ENCODE measurements at regions not wholly inside any gene's neighbourhood (a gene's known extent, or its start where the extent isn't known, plus 50 kb on each side); places are given as distances from the start of the nearest gene placed in this dataset.

DNA sequence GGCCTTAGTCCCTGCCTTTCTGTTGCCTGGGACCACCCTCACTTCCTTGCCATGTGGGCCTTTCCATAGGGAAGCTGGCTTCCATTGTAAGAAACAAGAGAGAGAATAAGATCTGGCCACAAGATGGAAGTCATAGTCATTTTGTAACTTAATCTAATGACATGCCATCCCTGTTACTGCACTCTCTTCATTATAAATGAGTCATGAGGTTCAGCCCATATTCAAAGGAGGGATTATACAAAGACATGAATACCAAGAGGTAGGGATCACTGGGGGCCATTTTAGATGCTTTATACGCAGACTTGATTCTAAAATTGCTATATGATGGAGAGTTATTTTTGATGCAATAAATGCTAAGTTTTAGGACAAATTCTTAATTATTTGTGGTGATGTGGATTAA is 75.2 kb upstream of the CELF2 start:
- H3K4me3 ChIP-seq (ENCODE audit: low read length in 2 of 2), result no peak overlapping the region
- 95% methylated on average over 1 of the region's 1 CpG for WGBS
- H3K36me3 ChIP-seq (ENCODE audit: control insufficient read depth in 2 of 2, insufficient read depth in 2 of 2, low read length in 1 of 2), result no peaks in the 10 kb centered on the region
- H3K4me1 ChIP-seq (ENCODE audit: control insufficient read depth in 2 of 2, insufficient read depth in 2 of 2, low read length in 2 of 2), result no peaks in the 10 kb centered on the region
- H3K9me3 ChIP-seq (ENCODE audit: control insufficient read depth in 2 of 2, insufficient read depth in 1 of 2, low read length in 1 of 2), result no peaks in the 10 kb centered on the region
- peaks cover 0 to 2% of the 10 kb centered on the region in 2 donors for H3K27me3 ChIP-seq (ENCODE audit: control insufficient read depth in 2 of 2, insufficient read depth in 1 of 2, low read length in 1 of 2)
- H3K27ac ChIP-seq (ENCODE audit: low read depth in 1 of 2, low read length in 1 of 2), result no peak overlapping the region
- no peak for DNase-seq (ENCODE audit: low read depth in 6 of 9, low spot score in 9 of 9)

DNA sequence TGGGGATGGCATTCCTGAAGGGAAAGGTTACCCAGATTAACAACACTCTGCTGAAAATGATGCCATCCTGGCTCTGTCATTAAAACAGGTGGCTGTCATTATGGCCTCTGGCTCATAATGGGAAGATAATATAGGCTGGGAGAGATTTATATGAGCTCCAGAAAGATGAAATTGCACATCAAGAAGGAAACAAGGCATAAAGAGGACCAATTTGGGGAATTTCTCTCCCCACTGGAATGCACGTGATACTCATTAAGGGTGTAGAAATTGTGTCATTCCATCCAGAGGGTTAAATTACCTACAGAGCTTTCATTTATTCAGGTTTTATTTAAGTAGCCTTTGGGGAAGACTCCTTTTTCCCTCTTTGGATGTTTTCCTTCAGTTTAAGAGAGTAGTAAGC is 71.6 kb upstream of the CELF2 start:
- 92% methylated on average over 1 of the region's 1 CpG for WGBS
- H3K4me3 ChIP-seq (ENCODE audit: low read length in 2 of 2), result no peak overlapping the region
- no peaks in the 10 kb centered on the region for H3K9me3 ChIP-seq (ENCODE audit: control insufficient read depth in 2 of 2, insufficient read depth in 1 of 2, low read length in 1 of 2)
- H3K36me3 ChIP-seq (ENCODE audit: control insufficient read depth in 2 of 2, insufficient read depth in 2 of 2, low read length in 1 of 2), result no peaks in the 10 kb centered on the region
- no peak overlapping the region for H3K27ac ChIP-seq (ENCODE audit: low read depth in 1 of 2, low read length in 1 of 2)
- no peak for DNase-seq (ENCODE audit: low read depth in 6 of 9, low spot score in 9 of 9)
- peaks cover 0 to 6% of the 10 kb centered on the region in 2 donors for H3K27me3 ChIP-seq (ENCODE audit: control insufficient read depth in 2 of 2, insufficient read depth in 1 of 2, low read length in 1 of 2)
- no peaks in the 10 kb centered on the region for H3K4me1 ChIP-seq (ENCODE audit: control insufficient read depth in 2 of 2, insufficient read depth in 2 of 2, low read length in 2 of 2)

DNA sequence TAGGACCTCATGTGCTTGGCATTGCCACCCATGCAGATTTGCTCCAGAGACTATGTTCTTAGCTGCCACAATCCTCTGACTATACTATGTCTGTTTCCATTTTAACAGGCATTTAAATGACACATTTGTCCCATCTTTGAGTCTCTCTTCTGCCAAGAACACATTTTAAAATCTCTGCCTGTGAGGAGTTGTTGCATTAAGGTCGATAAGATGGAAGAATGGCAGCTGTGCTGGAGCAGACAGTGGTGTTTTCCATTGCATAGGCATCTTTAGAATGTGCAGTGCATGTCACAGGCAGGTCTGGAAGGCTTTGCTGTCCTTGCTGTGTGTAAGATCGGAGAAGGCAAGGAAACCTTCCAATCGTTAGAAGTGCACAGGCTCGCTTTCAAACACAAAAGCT is 70.9 kb upstream of the CELF2 start:
- Histone ChIP-seq H3K27me3 (ENCODE audit: control insufficient read depth in 2 of 2, insufficient read depth in 1 of 2, low read length in 1 of 2) (peaks cover 0 to 6% of the 10 kb centered on the region in 2 donors), H3K36me3 (ENCODE audit: control insufficient read depth in 2 of 2, insufficient read depth in 2 of 2, low read length in 1 of 2) (no peaks in the 10 kb centered on the region), H3K4me1 (ENCODE audit: control insufficient read depth in 2 of 2, insufficient read depth in 2 of 2, low read length in 2 of 2) (no peaks in the 10 kb centered on the region), H3K4me3 (ENCODE audit: low read length in 2 of 2) (no peak overlapping the region), H3K9me3 (ENCODE audit: control insufficient read depth in 2 of 2, insufficient read depth in 1 of 2, low read length in 1 of 2) (no peaks in the 10 kb centered on the region), H3K27ac (ENCODE audit: low read depth in 1 of 2, low read length in 1 of 2) (no peak overlapping the region)
- 92% methylated on average over 4 of the region's 4 CpGs for WGBS
- DNase-seq (ENCODE audit: low read depth in 6 of 9, low spot score in 9 of 9), result no peak

DNA sequence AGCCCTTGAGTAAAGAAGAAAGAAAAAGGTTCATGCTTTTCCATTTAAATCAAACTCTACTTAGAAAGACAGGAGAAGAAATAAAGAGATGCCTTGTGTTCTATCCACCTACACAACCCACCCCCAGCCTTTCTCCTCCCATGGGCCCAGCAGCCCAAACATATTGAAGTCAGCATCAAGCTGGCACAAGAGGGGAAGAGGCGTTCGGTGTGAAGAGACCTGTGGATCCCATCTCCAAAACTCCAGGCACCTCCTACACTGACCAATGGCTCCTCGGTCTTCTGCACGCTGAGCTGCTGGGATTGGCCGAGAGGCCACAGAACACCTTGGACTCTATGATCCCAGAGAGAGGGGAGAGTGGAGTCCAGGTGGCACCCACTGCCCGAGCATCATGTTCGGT is 66.0 kb upstream of the CELF2 start:
- Histone ChIP-seq H3K4me3 (ENCODE audit: low read length in 2 of 2) (no peak overlapping the region), H3K36me3 (ENCODE audit: control insufficient read depth in 2 of 2, insufficient read depth in 2 of 2, low read length in 1 of 2) (no peaks in the 10 kb centered on the region), H3K9me3 (ENCODE audit: control insufficient read depth in 2 of 2, insufficient read depth in 1 of 2, low read length in 1 of 2) (no peaks in the 10 kb centered on the region), H3K27me3 (ENCODE audit: control insufficient read depth in 2 of 2, insufficient read depth in 1 of 2, low read length in 1 of 2) (peaks cover 0 to 4% of the 10 kb centered on the region in 2 donors), H3K27ac (ENCODE audit: low read depth in 1 of 2, low read length in 1 of 2) (no peak overlapping the region), H3K4me1 (ENCODE audit: control insufficient read depth in 2 of 2, insufficient read depth in 2 of 2, low read length in 2 of 2) (no peaks in the 10 kb centered on the region)
- no peak for DNase-seq (ENCODE audit: low read depth in 6 of 9, low spot score in 9 of 9)
- 98% methylated on average over 7 of the region's 7 CpGs for WGBS

DNA sequence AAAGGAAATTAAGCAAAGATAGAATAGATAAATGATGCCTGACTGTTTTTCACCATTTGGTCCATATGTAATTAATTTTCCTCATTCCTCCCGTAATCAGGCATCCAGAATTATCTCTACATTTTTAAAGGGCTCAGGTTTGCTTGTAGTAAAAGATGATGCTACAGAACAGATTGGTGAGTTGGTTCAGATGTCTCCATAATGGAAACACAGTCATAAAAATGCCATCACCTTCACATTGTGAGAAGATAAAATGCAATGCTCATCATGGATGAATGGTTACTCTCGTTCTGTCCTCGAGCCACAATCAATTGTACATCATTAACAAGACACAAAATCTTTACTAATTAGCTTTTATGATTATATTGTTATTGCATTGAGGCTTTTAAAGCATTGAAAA is 64.9 kb upstream of the CELF2 start:
- H3K27ac ChIP-seq (ENCODE audit: low read depth in 1 of 2, low read length in 1 of 2), result no peak overlapping the region
- H3K4me1 ChIP-seq (ENCODE audit: control insufficient read depth in 2 of 2, insufficient read depth in 2 of 2, low read length in 2 of 2), result no peaks in the 10 kb centered on the region
- H3K4me3 ChIP-seq (ENCODE audit: low read length in 2 of 2), result no peak overlapping the region
- DNase-seq (ENCODE audit: low read depth in 6 of 9, low spot score in 9 of 9), result no peak
- no peaks in the 10 kb centered on the region for H3K9me3 ChIP-seq (ENCODE audit: control insufficient read depth in 2 of 2, insufficient read depth in 1 of 2, low read length in 1 of 2)
- H3K36me3 ChIP-seq (ENCODE audit: control insufficient read depth in 2 of 2, insufficient read depth in 2 of 2, low read length in 1 of 2), result no peaks in the 10 kb centered on the region
- 96% methylated on average over 3 of the region's 3 CpGs for WGBS
- H3K27me3 ChIP-seq (ENCODE audit: control insufficient read depth in 2 of 2, insufficient read depth in 1 of 2, low read length in 1 of 2), result peaks cover 2 to 4% of the 10 kb centered on the region in 2 donors

DNA sequence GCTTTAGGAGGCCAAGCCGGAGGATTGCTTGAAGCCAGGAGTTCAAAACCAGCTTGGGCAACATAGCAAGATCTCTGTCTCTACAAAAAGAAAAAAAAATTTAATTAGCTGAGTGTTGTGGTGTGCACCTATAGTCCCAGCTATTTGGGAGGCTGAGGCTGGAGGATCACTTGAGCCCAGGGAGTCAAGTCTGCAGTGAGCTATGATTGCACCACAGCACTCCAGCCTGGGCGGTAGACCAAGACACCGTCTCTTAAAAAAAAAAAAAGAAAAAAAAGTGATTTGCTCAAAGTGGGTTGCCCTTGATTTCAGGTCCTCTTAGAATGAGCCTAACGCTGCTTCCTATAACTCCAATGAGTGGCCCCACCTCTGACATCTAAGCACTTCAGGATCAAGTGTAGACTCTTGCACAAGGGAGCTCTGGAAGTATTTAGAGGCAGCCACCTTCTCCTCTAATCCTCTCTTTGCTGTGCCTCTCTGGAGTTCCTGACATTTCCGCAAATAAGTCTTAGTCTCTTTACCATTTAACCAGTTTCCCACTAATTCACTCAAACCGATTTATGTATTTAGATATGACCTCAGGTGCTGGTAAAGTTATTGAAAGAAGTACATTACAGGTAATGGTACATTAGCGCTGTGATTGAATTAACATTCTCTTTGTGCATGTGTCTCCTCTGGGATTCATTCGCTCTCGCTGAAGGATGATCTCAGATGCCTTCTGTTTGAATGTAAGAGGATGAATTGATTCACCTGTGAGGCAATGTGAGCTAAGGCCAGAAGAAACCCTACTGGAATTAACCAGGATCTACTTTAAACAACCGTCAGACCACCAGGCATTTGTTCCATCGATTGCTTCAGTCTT is 60.8 kb upstream of the CELF2 start:
- DNase-seq (ENCODE audit: low read depth in 6 of 9, low spot score in 9 of 9), result no peak
- no peaks in the 10 kb centered on the region for H3K9me3 ChIP-seq (ENCODE audit: control insufficient read depth in 2 of 2, insufficient read depth in 1 of 2, low read length in 1 of 2)

DNA sequence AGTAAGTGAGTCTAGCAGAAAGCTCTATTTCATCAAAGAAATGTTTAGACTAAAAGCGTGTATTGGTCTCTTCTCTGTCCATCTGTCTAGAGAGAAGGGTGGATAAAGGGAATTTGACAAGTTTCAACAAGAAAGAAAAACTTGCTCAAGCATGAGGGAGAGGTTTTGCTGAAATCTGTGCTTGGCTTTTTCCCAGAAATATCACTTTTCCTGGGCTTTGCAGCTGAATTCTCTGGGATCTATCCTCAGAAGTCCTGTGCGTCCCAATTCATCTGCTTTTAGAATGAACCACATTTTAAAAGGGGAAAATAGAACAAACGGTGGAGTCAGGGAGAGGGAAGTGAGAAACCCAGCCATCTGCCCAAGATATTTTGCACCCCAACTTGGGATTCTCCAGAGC is 59.6 kb upstream of the CELF2 start:
- H3K4me3 ChIP-seq (ENCODE audit: low read length in 2 of 2), result no peak overlapping the region
- H3K4me1 ChIP-seq (ENCODE audit: control insufficient read depth in 2 of 2, insufficient read depth in 2 of 2, low read length in 2 of 2), result no peaks in the 10 kb centered on the region
- no peaks in the 10 kb centered on the region for H3K36me3 ChIP-seq (ENCODE audit: control insufficient read depth in 2 of 2, insufficient read depth in 2 of 2, low read length in 1 of 2)
- peaks cover 2 to 3% of the 10 kb centered on the region in 2 donors for H3K27me3 ChIP-seq (ENCODE audit: control insufficient read depth in 2 of 2, insufficient read depth in 1 of 2, low read length in 1 of 2)
- 92% methylated on average over 3 of the region's 3 CpGs for WGBS
- DNase-seq (ENCODE audit: low read depth in 6 of 9, low spot score in 9 of 9), result no peak
- H3K9me3 ChIP-seq (ENCODE audit: control insufficient read depth in 2 of 2, insufficient read depth in 1 of 2, low read length in 1 of 2), result no peaks in the 10 kb centered on the region
- no peak overlapping the region for H3K27ac ChIP-seq (ENCODE audit: low read depth in 1 of 2, low read length in 1 of 2)

More for the DNA sequence above, 60.8 kb upstream of the CELF2 start:
- Histone ChIP-seq H3K4me3 (ENCODE audit: low read length in 2 of 2) (no peak overlapping the region), H3K4me1 (ENCODE audit: control insufficient read depth in 2 of 2, insufficient read depth in 2 of 2, low read length in 2 of 2) (no peaks in the 10 kb centered on the region), H3K36me3 (ENCODE audit: control insufficient read depth in 2 of 2, insufficient read depth in 2 of 2, low read length in 1 of 2) (no peaks in the 10 kb centered on the region), H3K27ac (ENCODE audit: low read depth in 1 of 2, low read length in 1 of 2) (no peak overlapping the region), H3K27me3 (ENCODE audit: control insufficient read depth in 2 of 2, insufficient read depth in 1 of 2, low read length in 1 of 2) (peaks cover 2 to 3% of the 10 kb centered on the region in 2 donors)
- WGBS, result 97% methylated on average over 11 of the region's 11 CpGs

DNA sequence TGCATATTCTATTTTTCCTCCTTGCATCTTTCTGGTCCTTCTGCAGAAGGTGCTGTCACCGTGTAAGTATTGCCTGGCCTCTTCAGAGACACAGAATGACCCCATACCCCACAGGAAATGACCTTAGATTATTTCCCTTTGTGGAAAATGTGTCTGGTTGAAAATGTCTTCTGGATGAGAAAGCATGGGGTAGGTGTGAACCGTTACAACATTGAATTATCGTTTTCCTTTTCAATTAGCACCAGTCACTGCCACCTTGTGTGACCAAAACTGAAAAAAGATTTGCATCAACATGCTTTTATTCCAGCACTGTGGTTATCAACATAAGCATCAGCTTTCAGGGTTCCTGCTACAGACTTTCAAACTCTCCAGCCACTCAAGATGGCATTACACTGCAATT is 58.0 kb upstream of the CELF2 start:
- Histone ChIP-seq H3K27ac (ENCODE audit: low read depth in 1 of 2, low read length in 1 of 2) (no peak overlapping the region), H3K27me3 (ENCODE audit: control insufficient read depth in 2 of 2, insufficient read depth in 1 of 2, low read length in 1 of 2) (peaks cover 2 to 3% of the 10 kb centered on the region in 2 donors), H3K9me3 (ENCODE audit: control insufficient read depth in 2 of 2, insufficient read depth in 1 of 2, low read length in 1 of 2) (no peaks in the 10 kb centered on the region), H3K4me3 (ENCODE audit: low read length in 2 of 2) (no peak overlapping the region), H3K36me3 (ENCODE audit: control insufficient read depth in 2 of 2, insufficient read depth in 2 of 2, low read length in 1 of 2) (no peaks in the 10 kb centered on the region), H3K4me1 (ENCODE audit: control insufficient read depth in 2 of 2, insufficient read depth in 2 of 2, low read length in 2 of 2) (no peaks in the 10 kb centered on the region)
- DNase-seq (ENCODE audit: low read depth in 6 of 9, low spot score in 9 of 9), result no peak
- WGBS, result 82% methylated on average over 3 of the region's 3 CpGs

DNA sequence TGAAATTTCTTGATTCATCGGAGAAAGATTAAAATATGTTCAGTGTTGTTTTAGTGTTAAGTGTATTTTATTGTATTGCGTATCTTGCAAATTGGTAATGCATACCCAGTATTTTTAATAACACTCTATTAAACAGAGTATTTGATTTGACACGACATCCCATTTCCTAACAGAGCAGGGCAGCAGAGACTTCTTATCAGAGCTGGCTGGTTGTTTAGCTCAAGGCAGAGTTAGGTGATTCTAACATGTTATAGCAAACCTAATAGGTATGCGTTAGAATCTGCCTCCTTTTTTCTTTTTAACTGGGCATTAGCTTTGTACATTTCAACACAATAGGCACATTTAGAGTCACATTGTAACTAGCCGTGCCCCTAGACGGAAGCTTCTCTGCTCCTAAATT is 57.1 kb upstream of the CELF2 start:
- 97% methylated on average over 6 of the region's 6 CpGs for WGBS
- Histone ChIP-seq H3K4me1 (ENCODE audit: control insufficient read depth in 2 of 2, insufficient read depth in 2 of 2, low read length in 2 of 2) (no peaks in the 10 kb centered on the region), H3K9me3 (ENCODE audit: control insufficient read depth in 2 of 2, insufficient read depth in 1 of 2, low read length in 1 of 2) (no peaks in the 10 kb centered on the region), H3K4me3 (ENCODE audit: low read length in 2 of 2) (no peak overlapping the region), H3K36me3 (ENCODE audit: control insufficient read depth in 2 of 2, insufficient read depth in 2 of 2, low read length in 1 of 2) (no peaks in the 10 kb centered on the region), H3K27ac (ENCODE audit: low read depth in 1 of 2, low read length in 1 of 2) (no peak overlapping the region), H3K27me3 (ENCODE audit: control insufficient read depth in 2 of 2, insufficient read depth in 1 of 2, low read length in 1 of 2) (peaks cover 2 to 3% of the 10 kb centered on the region in 2 donors)
- DNase-seq (ENCODE audit: low read depth in 6 of 9, low spot score in 9 of 9), result no peak
